ENCODE measurements at regions not wholly inside any gene's neighbourhood (a gene's known extent, or its start where the extent isn't known, plus 50 kb on each side); places are given as distances from the start of the nearest gene placed in this dataset.
"Not testable (repeated sequence)": the region's sequence is repeated elsewhere in the genome, so short reads cannot be mapped to it uniquely, and the experiment has no call there.

DNA sequence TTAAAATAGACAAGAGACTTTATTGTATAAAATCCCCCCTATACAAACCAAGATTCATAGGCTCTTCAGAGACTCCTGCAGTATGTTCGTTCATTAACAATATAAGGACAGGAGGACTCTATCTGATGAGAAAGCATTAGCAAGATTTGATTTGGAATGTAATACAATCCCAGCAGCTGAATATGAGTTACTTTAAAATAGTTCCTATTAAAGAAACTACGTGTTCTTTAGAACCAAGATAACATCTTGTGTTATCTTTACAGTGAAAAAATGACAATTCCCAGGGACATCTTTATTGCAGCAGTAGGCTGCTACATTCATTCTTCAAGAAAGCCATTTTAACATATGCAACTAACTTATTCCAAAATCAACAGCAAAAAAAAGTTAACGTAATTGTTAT is 1360.1 kb upstream of the GJE1 start:
- no peak for DNase-seq (ENCODE audit: low spot score)

DNA sequence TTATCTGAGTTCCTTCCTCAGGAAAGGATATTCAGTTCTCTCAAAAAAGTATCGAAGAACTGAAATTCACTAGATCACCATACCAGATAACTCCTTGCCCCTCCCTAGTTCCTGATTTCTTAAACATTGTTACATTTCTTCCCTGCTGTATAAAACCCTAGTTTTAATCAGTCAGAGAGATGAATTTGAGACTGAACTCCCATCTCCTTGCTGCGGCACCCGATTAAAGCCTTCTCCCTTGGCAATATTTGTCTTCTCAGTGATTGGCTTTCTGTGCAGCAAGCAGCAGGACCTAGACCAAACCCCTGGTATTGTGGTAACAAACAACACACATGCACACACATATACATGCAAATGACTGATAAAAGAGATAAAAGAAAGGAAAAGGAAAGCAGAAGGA is 1364.6 kb upstream of the GJE1 start:
- no peak for DNase-seq (ENCODE audit: low spot score)

DNA sequence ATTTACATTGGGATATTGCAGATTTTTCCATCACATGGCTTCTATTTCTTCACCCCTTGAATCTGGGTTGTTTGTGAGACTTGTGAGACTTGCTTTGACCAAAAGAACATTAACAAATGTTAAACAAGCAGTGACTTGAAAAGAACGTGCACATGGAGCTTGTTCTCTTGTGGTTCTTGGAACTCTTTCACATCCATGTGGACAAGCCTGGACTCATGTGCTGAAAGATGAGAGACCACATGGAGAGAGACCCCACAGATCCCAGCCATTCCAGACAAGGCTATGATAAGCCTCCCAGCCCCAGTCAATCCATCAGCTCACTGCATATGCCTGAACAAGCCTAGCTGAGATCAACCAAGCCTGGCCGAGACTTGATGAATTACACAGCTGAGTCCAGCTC is 1365.7 kb upstream of the GJE1 start:
- DNase-seq (ENCODE audit: low spot score) = no peak

DNA sequence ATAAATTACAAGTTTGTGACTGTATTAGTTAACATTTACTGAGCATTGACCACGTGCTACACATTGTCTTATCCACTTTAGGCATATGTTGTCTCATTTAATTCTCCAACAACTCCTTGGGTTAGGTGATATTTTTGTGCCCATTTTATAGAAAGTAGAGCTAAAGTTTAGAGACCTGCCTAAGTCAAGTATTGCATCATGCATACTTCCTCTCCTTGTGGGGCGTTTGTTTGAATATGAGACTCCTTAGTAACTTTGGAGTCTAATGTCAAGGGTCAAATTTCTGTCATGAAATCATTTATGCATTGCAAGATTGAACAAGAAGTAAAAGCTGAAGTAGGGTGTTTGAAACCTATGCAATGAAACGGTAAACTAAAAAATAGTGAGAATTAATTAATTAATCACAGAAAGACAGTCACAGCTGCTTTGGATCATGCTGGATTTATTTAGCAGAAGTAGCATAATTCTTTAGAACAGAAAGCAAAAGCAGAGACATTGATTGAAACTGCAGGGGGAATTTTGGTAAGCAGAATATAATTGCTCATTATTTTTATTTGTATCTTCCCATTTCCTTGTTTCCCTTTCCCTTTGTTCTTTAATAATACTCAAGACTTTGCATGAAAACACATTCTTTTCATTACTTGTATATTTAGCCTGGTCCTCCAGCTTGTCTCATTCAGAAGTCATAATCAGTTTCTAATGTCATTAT is 1374.4 kb upstream of the GJE1 start:
- no peak for DNase-seq (ENCODE audit: low spot score)

DNA sequence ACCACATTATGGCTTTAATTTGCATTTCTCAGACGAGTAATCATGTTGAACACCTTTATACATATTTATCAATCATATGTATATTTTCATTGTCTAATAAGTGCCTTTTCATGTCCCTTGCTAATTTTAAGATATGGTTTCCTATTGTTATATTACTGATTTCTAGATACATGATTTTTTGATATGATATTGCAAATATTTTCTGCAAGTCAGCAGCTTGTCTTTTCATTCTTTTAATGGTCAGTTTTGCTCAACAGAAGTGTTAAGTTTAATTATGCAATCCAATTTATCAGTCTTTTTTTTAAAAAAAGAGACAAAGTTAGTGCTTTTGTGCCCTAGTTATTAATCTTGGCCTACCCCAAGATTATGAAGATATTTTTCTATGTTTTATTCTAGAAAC is 1377.8 kb upstream of the CITED2 start:
- no peak for DNase-seq (ENCODE audit: low spot score)

DNA sequence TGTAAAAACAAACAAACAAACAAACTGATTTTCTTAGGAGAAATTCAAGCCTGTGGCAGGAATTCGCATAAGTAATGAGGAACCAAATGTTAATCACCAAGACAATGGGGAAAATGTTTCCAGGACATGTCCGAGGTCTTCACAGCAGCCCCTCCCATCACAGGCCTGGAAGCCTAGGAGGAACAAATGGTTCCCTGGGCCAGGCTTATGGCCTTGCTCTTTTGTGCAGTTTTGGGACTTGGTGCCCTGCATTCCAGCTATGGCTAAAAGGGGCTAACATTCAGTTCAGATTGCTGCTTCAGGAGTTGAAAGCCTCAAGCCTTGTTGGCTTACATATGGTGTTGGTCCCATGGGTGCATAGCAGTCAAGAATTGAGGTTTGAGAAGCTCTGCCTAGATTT is 1372.7 kb upstream of the CITED2 start:
- DNase-seq (ENCODE audit: low spot score) = no peak

DNA sequence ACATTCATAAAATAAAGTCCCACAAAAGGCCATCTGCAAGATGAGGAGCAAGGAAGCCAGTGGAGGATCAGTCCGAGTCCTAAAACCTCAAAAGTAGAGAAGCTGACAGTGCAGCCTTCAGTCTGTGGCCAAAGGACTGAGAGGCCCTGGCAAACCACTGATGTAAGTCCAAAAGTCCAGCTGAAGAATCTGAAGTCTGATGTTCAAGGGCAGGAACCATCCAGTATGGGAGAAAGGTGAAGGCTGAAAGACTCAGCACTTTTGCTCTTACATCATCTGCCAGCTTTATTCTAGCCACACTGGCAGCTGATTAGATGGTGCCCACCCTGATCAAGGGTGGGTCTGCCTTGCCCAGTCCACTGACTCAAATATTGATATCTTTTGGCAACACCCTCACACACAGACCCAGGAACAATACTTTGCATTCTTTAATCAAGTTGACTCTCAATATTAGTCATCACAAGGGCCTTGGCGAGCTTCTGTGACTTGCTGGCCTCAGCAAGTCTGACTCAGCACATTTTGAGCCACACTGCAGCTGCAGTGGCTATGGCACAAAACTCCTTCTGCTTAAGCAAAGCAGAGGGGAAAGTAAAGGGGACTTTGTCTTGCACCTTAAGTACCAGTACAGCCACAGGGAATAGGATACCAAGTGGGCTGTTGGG is 1370.3 kb upstream of the CITED2 start:
- DNase-seq (ENCODE audit: low spot score) = no peak

DNA sequence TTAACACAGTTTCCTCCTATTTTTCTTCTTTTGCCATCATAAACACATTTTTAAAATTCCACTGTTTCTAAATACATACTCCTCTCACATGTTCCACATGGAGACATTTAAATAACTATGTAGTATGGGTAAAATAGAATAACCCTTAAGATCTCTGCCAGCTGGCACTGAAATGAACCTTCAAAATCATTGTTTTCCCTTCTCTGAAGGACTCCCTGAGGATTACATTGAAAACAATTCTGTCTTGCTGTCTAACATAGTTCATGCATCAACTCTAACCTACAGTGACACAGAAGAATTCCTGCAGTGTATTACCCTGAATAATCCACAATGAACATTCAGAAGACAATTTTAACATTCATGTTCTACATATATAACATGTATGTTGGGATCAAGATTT is 1361.8 kb upstream of the CITED2 start:
- DNase-seq (ENCODE audit: low spot score) = no peak

DNA sequence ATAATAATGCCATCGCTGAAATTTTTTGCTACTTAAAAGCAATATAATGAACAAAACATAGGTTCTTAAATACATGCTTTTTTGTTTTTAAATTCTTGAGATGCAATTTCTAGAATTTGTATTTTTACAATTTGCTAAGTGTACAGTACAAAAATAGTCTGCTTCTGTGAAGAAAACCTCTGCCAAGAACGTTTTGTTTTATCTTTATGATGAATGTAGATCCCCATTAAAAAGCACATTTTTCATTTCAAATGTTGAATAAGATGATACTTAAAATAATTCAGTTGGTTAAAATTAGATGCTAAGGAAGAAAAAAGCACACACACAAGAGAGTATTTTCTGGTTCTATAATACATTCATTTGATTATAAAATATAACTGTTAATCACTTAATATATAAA is 1358.5 kb upstream of the CITED2 start:
- DNase-seq (ENCODE audit: low spot score) = no peak

DNA sequence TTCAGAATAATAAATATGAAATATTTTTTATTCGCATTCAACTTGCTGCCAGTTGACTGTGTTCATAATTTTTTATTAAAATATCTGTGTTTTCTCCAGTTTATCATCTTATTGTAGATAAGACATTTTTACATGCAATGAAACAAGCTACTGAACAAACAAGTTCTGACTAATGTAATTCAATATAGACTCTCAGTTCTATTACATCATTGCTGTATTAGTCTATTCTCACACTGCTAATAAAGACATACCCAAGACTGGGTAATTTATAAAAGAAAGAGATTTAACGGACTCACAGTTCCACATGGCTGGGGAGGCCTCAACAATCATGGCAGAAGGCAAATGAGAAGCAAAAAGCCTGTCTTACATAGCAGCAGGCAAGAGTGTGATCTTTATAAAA is 1357.7 kb upstream of the CITED2 start:
- no peak for DNase-seq (ENCODE audit: low spot score)

DNA sequence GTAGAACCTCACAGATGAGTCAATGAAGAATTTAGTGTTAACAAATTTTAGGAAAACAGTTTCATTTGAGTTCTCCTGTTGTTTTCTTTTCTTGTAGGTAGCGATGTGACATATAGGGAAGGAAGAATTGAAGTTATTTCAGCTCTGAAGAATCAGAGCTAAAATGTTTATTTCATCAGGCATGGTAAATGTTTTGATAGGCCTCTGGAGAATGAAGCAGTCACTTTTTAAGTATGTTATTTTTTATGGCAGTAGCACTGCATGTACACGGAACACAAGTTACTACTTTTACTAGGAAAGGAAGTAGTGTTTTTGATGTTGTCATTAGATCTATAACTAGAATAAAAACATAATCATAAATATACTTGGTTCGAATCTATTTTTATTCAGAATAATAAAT is 1357.3 kb upstream of the CITED2 start:
- DNase-seq (ENCODE audit: low spot score) = no peak

DNA sequence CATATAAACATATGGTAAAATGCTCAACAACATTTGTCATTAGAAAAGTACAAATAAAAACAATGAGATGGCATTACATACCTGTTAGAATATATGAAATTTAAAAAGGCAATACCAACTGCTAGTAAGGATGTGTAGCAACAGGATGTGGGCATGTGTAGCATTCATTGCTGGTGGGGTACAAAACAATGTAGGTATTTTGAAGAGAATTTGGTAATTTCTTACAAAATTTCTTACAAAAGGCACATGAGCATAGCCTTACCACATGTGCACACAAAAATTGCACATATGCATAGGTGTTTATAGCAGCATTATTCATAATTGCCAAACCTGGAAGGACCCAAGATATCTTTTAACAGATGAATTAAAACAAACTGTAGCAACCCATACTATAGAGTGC is 1355.1 kb upstream of the CITED2 start:
- DNase-seq (ENCODE audit: low spot score) = no peak

DNA sequence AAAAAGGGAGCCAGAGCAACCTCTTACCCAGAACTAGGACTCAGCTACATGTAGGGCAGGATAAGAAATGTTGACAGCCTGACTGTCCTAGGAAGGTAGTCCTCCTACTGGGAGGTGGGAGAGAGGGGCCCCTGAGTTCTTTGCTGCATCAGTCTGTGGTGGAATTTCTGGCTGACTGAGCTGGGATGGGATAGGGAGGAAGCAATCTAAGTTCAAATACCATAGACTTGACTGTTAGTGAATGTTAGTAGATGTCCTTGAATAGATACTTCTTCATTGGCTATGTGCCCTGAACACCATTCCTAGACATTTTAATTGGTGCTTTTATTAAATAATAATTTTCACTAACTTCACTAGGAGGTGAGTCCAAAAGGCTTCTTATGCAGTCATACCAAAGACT is 1343.6 kb upstream of the CITED2 start:
- DNase-seq (ENCODE audit: low spot score) = no peak

DNA sequence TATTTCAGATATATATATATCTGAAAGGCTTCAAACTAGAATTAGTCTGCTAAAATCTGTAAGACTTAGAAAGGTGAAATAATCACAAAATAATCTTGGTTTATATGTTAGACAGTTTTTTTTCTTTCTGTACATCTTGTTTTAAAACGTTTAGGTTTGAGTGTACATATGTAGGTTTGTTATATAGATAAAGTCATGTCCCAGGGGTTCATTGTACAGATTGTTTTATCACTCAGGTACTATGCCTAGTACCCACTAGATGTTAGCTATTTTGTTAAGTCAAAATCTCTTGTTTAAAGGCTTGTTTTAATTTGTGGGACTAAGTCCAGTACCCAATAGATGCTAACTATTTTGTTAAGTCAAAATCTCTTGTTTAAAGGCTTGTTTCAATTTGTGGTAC is 1339.0 kb upstream of the CITED2 start:
- no peak for DNase-seq (ENCODE audit: low spot score)

DNA sequence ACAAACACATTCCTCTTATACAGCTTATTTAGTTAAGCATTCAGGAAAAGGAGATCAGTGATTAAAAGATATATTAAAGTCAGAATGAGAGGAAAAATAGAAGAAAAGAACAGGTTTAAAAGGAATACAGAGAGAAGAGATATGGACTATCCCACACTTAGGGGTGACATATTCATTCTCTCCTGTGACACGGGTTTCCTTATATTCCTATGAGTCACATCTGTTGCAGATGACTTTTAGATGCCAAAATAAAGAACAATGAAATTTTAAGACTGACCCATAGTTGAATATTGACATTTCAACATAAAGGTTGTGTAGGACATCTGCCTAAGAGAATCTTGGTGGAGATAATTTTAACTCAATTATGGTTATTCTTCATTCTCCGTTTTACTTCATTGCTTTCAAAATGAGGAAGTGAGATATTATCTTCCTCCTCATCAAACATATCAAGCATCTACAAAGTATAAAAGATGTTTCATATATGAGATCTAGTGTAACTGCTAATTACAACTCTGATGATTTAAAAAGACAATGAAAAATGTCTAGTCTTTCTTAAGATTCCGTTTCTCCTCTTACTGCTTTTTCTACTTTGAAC is 1336.7 kb upstream of the CITED2 start:
- DNase-seq (ENCODE audit: low spot score) = peak; percentile 23

DNA sequence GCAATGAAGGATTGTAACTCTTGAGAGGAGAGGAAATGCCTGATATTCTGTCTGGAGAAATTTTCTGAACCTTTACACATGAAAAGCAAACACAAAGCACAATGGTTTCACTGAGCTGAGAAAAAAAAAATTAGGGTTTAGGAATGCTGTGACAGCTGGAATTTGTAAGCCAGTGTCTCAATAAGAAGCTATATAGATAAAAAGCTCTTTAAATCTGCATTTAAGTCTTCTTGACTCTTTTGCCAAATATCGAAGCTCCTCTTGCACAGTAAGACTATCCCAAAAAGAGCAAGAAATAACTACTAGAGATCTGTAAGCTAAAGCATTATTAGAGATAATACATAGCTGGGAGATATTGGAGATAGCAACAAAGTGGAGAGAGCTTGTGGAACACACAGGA is 1334.0 kb upstream of the CITED2 start:
- no peak for DNase-seq (ENCODE audit: low spot score)

DNA sequence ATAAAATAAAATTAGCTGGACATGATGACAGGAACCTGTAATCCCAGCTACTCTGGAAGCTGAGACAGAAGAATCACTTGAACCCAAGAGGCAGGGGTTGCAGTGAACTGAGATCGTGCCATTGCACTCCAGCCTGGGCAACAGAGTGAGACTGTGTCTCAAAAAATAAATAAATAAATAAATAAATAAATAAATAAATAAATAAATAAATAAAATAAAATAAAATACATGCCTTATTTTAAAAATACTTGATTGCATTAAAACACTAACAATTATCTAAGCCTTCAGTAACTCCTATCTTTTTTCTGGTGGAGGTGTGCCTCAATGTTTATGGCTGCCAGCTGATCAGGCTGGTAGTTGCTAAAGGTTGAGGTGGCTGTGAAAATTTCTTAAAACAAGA is 1329.6 kb upstream of the CITED2 start:
- not testable (repeated sequence) for DNase-seq (ENCODE audit: low spot score)

DNA sequence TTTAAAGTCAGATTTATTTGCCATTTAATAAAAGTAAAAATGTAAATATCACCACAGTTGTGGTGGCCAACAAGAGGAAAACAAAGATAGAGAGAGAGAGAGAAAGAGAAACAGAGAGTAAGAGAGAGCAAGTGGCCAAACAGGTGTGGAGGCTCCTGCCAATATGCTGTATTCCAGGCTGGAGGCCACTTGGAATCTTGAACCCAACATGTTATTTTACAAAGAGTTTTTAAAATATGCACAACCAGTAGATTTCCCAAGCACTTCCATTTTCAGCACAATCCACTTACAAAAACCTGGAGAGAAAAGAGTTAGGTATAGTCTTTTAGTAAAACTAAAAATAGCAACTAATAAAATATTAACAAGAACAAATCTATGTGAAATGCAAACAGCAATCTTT is 1323.1 kb upstream of the CITED2 start:
- DNase-seq (ENCODE audit: low spot score) = no peak

DNA sequence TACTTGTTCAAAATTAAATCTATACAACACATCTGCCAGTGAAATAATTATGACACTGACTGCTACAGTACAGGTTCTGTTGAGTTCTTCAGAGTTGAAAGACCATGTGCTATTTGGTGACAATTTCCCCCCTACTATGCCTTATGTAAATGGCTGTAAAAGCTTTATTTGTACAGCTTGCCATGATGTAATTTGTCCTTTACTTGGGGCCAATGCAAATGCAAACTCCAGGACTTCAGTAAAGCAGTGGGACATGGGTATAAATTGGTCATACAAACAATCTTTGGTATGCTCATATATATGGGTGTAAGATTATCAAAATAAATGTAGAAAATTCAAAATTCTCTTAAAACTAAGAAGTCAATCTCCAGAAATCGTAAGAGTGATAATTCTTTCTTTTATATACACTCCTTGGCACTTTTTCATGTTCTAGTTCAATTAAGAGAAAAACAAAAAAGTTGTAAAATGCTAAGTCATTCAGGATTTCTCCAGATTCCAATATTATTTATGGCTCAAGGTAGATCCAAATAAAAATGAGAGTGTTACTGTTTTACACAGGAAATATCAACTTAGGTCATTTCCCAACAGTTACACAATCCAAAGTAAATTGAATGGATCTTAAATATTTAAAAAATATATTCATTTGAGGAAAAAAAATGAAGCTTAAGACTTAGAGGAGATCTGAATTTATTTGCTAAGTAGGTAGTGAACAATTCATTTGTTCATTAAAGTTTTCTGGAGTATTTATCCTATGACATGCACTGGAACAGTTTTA is 1310.5 kb upstream of the CITED2 start:
- no peak for DNase-seq (ENCODE audit: low spot score)

DNA sequence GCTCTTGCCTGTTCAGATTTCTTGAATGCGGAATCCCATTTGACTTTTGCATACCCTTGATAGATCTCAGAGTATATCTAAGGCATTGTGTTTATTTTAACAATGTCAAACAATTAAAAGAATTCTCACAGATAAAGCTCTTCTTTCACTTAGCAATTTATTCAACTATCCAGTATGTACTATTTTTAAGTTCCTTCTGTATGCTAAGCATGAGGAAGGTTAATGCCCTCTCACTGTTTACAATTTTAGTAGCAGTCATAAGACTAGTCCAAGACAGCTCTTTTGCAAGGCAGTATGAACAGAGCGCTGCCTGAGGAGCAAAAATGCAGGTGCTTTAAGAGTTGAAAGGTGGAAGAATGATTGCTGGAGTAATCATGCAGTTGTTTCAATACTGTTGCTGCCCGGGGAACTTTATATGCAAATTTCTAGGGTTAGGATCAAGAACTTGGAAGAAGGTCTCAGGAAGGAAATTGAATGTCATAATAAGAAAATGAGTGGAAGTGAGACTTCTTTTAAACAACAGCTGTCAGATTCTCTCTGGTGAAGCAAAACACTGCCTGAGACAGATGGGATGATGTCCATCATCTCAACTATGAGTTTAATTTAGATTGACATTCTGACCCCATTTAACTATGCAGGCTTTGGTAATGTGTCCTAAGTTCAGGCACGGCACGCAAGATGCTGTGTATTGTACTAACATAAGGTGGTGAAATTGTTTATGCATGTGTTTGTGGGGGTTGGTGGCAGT is 1303.5 kb upstream of the CITED2 start:
- DNase-seq (ENCODE audit: low spot score) = no peak

DNA sequence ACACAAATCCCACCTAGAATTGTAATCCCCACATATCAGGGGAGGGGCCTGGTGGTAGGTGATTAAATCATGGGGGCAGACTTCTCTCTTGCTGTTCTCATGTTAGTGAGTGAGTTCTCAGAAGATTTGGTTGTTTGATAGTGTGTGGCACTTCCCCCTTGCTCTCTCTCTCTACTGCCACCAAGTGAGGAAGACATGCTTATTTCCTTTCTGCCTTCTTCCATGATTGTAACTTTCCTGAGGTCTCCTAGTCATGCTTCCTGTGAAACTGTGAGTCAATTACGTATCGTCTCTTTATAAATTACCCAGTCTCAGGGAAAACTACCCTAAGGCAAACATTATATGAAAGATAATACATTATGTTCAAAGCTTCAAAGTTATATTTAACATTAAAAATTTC is 1297.5 kb upstream of the CITED2 start:
- DNase-seq (ENCODE audit: low spot score) = peak; percentile 29

DNA sequence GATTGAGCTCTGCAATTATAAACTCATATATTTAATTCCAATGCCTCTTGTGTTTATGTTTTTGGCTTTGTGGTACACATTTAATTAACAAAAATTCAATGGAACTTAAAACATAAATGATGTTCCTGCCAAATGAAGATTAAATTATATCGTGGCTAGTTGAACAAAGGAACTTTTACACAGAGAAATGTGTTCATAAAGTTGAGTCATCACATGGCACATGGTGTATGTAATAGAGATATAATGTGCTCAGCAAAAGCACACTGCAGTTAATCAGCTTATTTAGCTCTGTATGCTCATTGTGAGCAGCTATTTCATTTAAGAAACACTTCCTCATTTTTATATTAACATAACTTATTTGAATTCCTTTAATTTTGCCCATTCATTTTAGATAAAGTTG is 1295.6 kb upstream of the CITED2 start:
- no peak for DNase-seq (ENCODE audit: low spot score)

Data from kidney capillary endothelial cell (primary cell).